VCaP (cell line): ENCODE measurements at regions not wholly inside any gene's neighbourhood (a gene's known extent, or its start where the extent isn't known, plus 50 kb on each side); places are given as distances from the start of the nearest gene placed in this dataset.

Experiments used
- H3K27ac ChIP-seq: fragments of 450-650 bp; 2 replicates; pipeline ENCODE4 v1.5.1; 2017
- CTCF ChIP-seq: fragments of 450-650 bp; conservative IDR thresholded peaks from 2 replicates; pipeline ENCODE4 v1.5.1; 2017; ENCODE audit warnings: mild to moderate bottlenecking, moderate library complexity

GRCh38 chr6:6746333-6746969, 157.9 kb downstream of the LY86 start:
- no peak overlapping the region for H3K27ac ChIP-seq

GRCh38 chr6:6746970-6747338, 158.4 kb downstream of the LY86 start:
- H3K27ac ChIP-seq: no peak overlapping the region
- TF ChIP-seq CTCF: no peak

More at GRCh38 chr6:6746333-6746969, 157.9 kb downstream of the LY86 start:
- no peak for TF ChIP-seq CTCF

GRCh38 chr6:6747371-6747770, 158.9 kb downstream of the LY86 start:
- TF ChIP-seq CTCF: no peak
- no peak overlapping the region for H3K27ac ChIP-seq

GRCh38 chr6:6748001-6748400, 159.5 kb downstream of the LY86 start:
- H3K27ac ChIP-seq: peak overlapping the region; percentile 76
- TF ChIP-seq CTCF: no peak

- TF ChIP-seq CTCF: no peak
- peak overlapping the region; percentile 76 for H3K27ac ChIP-seq
These were observed 161.4 kb downstream of the LY86 start for GRCh38 chr6:6749702-6750491.

- no peak for TF ChIP-seq CTCF
- H3K27ac ChIP-seq: peak overlapping the region; percentile 43
These were observed 162.2 kb downstream of the LY86 start for GRCh38 chr6:6750594-6751265.

GRCh38 chr6:6751266-6751596, 162.7 kb downstream of the LY86 start:
- no peak for TF ChIP-seq CTCF
- H3K27ac ChIP-seq: peak overlapping the region; percentile 43; the same call in 1 of the 2 replicates
